Hepatocyte (in vitro differentiated cells): ENCODE measurements at regions not wholly inside any gene's neighbourhood (a gene's known extent, or its start where the extent isn't known, plus 50 kb on each side); places are given as distances from the start of the nearest gene placed in this dataset.

Experiments
- DNase-seq: peaks from one replicate; pipeline ENCODE4 v3.0.0-alpha.2; 2016; ENCODE audit warnings: low spot score
- H2AFZ ChIP-seq: fragments of 200-600 bp; sonication (generic); 2 replicates; pipeline ENCODE4 v1.6.0; 2016; ENCODE audit warnings: antibody characterized with exemption, mild to moderate bottlenecking
- H3K27ac ChIP-seq: fragments of 200-600 bp; sonication (generic); 2 replicates; pipeline ENCODE4 v1.5.1; 2016; ENCODE audit warnings: mild to moderate bottlenecking
- H3K27me3 ChIP-seq: fragments of 200-600 bp; sonication (generic); 2 replicates; pipeline ENCODE4 v1.6.1; 2016
- H3K36me3 ChIP-seq: fragments of 200-600 bp; sonication (generic); replicated peaks from 2 replicates; pipeline ENCODE4 v1.5.1; 2016; ENCODE audit warnings: low read depth; ENCODE audit not compliant: insufficient read depth
- H3K4me1 ChIP-seq: fragments of 200-600 bp; sonication (generic); 2 replicates; pipeline ENCODE4 v1.5.1; 2016; ENCODE audit warnings: mild to moderate bottlenecking, moderate library complexity; ENCODE audit not compliant: insufficient read depth
- H3K4me2 ChIP-seq: fragments of 200-600 bp; sonication (generic); 2 replicates; pipeline ENCODE4 v1.6.0; 2016
- H3K4me3 ChIP-seq: fragments of 200-600 bp; sonication (generic); 2 replicates; pipeline ENCODE4 v1.5.1; 2016; ENCODE audit warnings: mild to moderate bottlenecking
- H3K79me2 ChIP-seq: fragments of 200-600 bp; sonication (generic); 2 replicates; pipeline ENCODE4 v1.6.0; 2017; ENCODE audit warnings: mild to moderate bottlenecking
- H3K9me2 ChIP-seq: fragments of 200-600 bp; sonication (generic); replicated peaks from 2 replicates; pipeline ENCODE4 v1.6.0; 2017; ENCODE audit warnings: mild to moderate bottlenecking; ENCODE audit not compliant: insufficient read depth
- H3K9me3 ChIP-seq: fragments of 200-600 bp; sonication (generic); 2 replicates; pipeline ENCODE4 v1.5.1; 2016; ENCODE audit warnings: low read depth, mild to moderate bottlenecking
- H4K20me1 ChIP-seq: fragments of 200-600 bp; sonication (generic); 2 replicates; pipeline ENCODE4 v1.6.0; 2016; ENCODE audit warnings: mild to moderate bottlenecking; ENCODE audit not compliant: insufficient read depth, poor library complexity, severe bottlenecking
- EZH2 ChIP-seq: fragments of 200-600 bp; sonication (generic); IDR thresholded peaks from 2 replicates; pipeline ENCODE4 v1.6.1; 2016; ENCODE audit warnings: antibody characterized with exemption, mild to moderate bottlenecking, borderline replicate concordance
- EZH2phosphoT487 ChIP-seq: fragments of 200-600 bp; sonication (generic); IDR thresholded peaks from one replicate; pipeline ENCODE4 v1.6.1; 2018; ENCODE audit warnings: antibody characterized with exemption, mild to moderate bottlenecking, low read depth, moderate library complexity; ENCODE audit not compliant: unreplicated experiment, severe bottlenecking
- WGBS: methylation state at CpG from one replicate; pipeline ENCODE4 v1.1.6; 2016; ENCODE audit warnings: low lambda C conversion rate; ENCODE audit errors: missing lambda C conversion rate; 5-methylcytosine and 5-hydroxymethylcytosine counted together
- TF ChIP-seq, protein P1 (sequence below): fragments of 200-600 bp; sonication (generic); IDR thresholded peaks from 2 replicates; pipeline ENCODE4 v1.5.1; 2016; ENCODE audit warnings: antibody characterized with exemption, mild to moderate bottlenecking; ENCODE audit not compliant: poor library complexity

DNA sequence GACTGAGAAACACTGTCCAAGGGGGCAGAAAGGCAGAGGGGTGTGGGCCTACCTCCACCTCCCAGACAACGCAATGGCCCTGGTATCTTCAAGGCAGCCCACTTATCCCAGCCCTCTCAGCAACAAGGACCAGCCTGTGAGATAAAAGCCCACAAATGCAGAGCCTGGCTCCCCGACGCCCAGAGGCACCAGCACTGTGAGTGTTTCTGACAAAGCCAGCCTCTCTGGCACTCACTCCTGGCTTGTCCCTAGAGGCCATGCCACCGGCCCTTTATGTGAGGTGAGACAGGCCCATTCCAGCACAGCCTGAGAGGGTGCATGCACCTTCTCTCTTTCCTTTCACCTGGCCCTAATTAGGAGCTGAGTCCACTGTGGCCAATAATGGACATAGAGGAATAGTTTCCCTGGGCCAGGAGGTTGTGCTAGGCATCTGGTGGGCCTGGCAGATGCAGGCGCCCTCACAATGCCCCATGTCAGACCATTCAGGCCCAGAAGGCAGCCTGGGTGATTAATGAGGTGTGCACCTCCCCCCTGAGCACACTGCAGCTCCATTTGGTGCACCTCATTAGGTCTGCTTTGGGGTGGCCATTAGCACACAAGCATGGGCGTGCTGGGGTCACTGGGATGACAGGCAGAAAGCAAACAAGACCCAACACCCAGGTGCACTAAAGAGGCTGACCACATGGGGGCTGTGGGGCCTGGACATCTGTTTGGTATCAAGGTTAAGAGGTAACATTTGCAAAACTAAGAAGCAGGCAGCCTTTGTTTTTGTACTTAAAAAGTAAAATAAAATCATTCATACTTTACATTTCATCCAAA is 176.0 kb downstream of the MED10 start:
- Histone ChIP-seq H3K4me3 (no peak overlapping the region), H4K20me1 (no peaks in the 10 kb centered on the region), H3K4me2 (no peak overlapping the region), H3K9me2 (no peaks in the 10 kb centered on the region), H2AFZ (no peak overlapping the region), H3K36me3 (no peaks in the 10 kb centered on the region), H3K27ac (no peak overlapping the region), H3K27me3 (no peaks in the 10 kb centered on the region), H3K9me3 (no peaks in the 10 kb centered on the region), H3K79me2 (no peaks in the 10 kb centered on the region), H3K4me1 (no peaks in the 10 kb centered on the region)
- 82% methylated on average over 6 of the region's 6 CpGs for WGBS
- DNase-seq, result no peak
- no peak for TF ChIP-seq EZH2phosphoT487
- TF ChIP-seq, protein P1, sequence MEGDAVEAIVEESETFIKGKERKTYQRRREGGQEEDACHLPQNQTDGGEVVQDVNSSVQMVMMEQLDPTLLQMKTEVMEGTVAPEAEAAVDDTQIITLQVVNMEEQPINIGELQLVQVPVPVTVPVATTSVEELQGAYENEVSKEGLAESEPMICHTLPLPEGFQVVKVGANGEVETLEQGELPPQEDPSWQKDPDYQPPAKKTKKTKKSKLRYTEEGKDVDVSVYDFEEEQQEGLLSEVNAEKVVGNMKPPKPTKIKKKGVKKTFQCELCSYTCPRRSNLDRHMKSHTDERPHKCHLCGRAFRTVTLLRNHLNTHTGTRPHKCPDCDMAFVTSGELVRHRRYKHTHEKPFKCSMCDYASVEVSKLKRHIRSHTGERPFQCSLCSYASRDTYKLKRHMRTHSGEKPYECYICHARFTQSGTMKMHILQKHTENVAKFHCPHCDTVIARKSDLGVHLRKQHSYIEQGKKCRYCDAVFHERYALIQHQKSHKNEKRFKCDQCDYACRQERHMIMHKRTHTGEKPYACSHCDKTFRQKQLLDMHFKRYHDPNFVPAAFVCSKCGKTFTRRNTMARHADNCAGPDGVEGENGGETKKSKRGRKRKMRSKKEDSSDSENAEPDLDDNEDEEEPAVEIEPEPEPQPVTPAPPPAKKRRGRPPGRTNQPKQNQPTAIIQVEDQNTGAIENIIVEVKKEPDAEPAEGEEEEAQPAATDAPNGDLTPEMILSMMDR, result no peak
- TF ChIP-seq EZH2, result no peak

DNA sequence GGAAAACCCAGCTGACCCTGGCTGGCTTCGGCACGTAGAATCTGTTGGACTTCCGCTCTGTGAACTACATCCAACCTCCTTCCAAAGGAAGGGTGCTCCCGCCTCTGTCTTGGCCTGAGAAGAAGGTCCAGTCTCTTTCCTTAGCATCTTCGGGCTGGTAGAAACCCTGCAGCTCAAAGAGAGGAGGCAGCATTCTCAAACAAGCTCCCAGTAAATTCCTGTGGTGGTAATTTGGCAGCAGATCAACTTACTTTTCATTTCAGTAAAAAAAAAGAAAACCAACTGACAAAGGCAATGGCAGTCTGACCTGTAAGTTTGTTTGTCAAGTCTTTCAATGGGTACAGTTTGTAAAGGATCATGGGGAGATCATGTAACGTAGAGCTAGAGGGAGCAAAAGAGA is 176.7 kb downstream of the MED10 start:
- H3K27ac ChIP-seq, result no peak overlapping the region
- no peak overlapping the region for H3K4me2 ChIP-seq
- TF ChIP-seq EZH2 (no peak), EZH2phosphoT487 (no peak)
- TF ChIP-seq, protein P1, result no peak
- 87% methylated on average over 6 of the region's 6 CpGs for WGBS
- H3K36me3 ChIP-seq, result no peaks in the 10 kb centered on the region
- no peak for DNase-seq
- H3K27me3 ChIP-seq, result no peaks in the 10 kb centered on the region
- no peak overlapping the region for H3K4me3 ChIP-seq
- H2AFZ ChIP-seq, result no peak overlapping the region
- no peaks in the 10 kb centered on the region for H3K4me1 ChIP-seq
- no peaks in the 10 kb centered on the region for H4K20me1 ChIP-seq
- H3K9me2 ChIP-seq, result no peaks in the 10 kb centered on the region
- H3K9me3 ChIP-seq, result no peaks in the 10 kb centered on the region
- no peaks in the 10 kb centered on the region for H3K79me2 ChIP-seq

DNA sequence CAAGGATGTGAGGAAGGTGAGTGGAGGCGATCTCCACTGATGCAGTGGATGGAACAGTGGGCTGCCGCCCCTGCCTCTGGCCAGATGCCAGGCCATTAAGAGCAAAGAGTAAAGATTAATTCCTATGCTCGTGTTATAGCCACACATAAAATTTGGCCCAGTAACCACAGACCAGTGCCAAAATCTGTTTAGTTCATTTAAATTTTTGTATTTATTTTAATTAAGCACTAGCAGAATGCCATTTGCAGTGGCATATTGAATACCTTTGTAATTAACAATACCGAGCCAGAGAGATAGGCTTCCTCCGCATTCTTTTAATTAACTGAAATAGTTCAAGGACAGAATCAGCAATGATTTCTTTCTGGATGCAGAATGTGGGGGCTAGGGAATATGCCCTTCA is 179.8 kb downstream of the MED10 start:
- Histone ChIP-seq H3K4me3 (no peak overlapping the region), H3K9me2 (no peaks in the 10 kb centered on the region), H2AFZ (no peak overlapping the region), H3K4me2 (no peak overlapping the region), H3K9me3 (no peaks in the 10 kb centered on the region), H3K36me3 (no peaks in the 10 kb centered on the region), H3K4me1 (peaks cover 3% of the 10 kb centered on the region), H3K79me2 (no peaks in the 10 kb centered on the region), H3K27ac (no peak overlapping the region), H3K27me3 (no peaks in the 10 kb centered on the region), H4K20me1 (no peaks in the 10 kb centered on the region)
- WGBS, result 93% methylated on average over 5 of the region's 5 CpGs
- DNase-seq, result no peak
- no peak for TF ChIP-seq EZH2phosphoT487
- TF ChIP-seq, protein P1, result no peak
- TF ChIP-seq EZH2, result no peak
